ENCODE measurements at regions not wholly inside any gene's neighbourhood (a gene's known extent, or its start where the extent isn't known, plus 50 kb on each side); places are given as distances from the start of the nearest gene placed in this dataset.
"Not testable (repeated sequence)": the region's sequence is repeated elsewhere in the genome, so short reads cannot be mapped to it uniquely, and the experiment has no call there.

GRCh38 chr3:10665592-10665991 lies 150.4 kb upstream of the SLC6A11 start:
- no peak for DNase-seq (ENCODE audit: low read depth)

- DNase-seq (ENCODE audit: low read depth) = no peak
Measured at GRCh38 chr3:10666621-10667020, 149.4 kb upstream of the SLC6A11 start.

- no peak for DNase-seq (ENCODE audit: low read depth)
Measured at GRCh38 chr3:10667269-10667668, 148.8 kb upstream of the SLC6A11 start.

GRCh38 chr3:10667901-10668476 lies 148.0 kb upstream of the SLC6A11 start:
- DNase-seq (ENCODE audit: low read depth) = no peak

GRCh38 chr3:10669490-10670048 lies 146.5 kb upstream of the SLC6A11 start:
- no peak for DNase-seq (ENCODE audit: low read depth)

GRCh38 chr3:10672422-10672821 lies 143.6 kb upstream of the SLC6A11 start:
- no peak for DNase-seq (ENCODE audit: low read depth)

- DNase-seq (ENCODE audit: low read depth) = no peak
Measured at GRCh38 chr3:10674578-10674977, 141.4 kb upstream of the SLC6A11 start.

- no peak for DNase-seq (ENCODE audit: low read depth)
Measured at GRCh38 chr3:10676905-10677304, 139.1 kb upstream of the SLC6A11 start.

GRCh38 chr3:10678796-10679376 lies 137.1 kb upstream of the SLC6A11 start:
- no peak for DNase-seq (ENCODE audit: low read depth)

- DNase-seq (ENCODE audit: low read depth) = no peak
Measured at GRCh38 chr3:10680796-10681195, 135.2 kb upstream of the SLC6A11 start.

- no peak for DNase-seq (ENCODE audit: low read depth)
Measured at GRCh38 chr3:10682692-10683091, 133.3 kb upstream of the SLC6A11 start.

GRCh38 chr3:10683106-10683505 lies 132.9 kb upstream of the SLC6A11 start:
- no peak for DNase-seq (ENCODE audit: low read depth)

GRCh38 chr3:10688126-10688525 lies 127.9 kb upstream of the SLC6A11 start:
- DNase-seq (ENCODE audit: low read depth) = no peak

GRCh38 chr3:10688548-10689172 lies 127.4 kb upstream of the SLC6A11 start:
- no peak for DNase-seq (ENCODE audit: low read depth)

- DNase-seq (ENCODE audit: low read depth) = no peak
Measured at GRCh38 chr3:10692039-10692622, 123.9 kb upstream of the SLC6A11 start.

GRCh38 chr3:10693457-10693856 lies 122.6 kb upstream of the SLC6A11 start:
- no peak for DNase-seq (ENCODE audit: low read depth)

- no peak for DNase-seq (ENCODE audit: low read depth)
Measured at GRCh38 chr3:10694179-10694578, 121.8 kb upstream of the SLC6A11 start.

- not testable (repeated sequence) for DNase-seq (ENCODE audit: low read depth)
Measured at GRCh38 chr3:10695186-10695585, 120.8 kb upstream of the SLC6A11 start.

GRCh38 chr3:10695595-10696285 lies 120.3 kb upstream of the SLC6A11 start:
- DNase-seq (ENCODE audit: low read depth) = no peak

GRCh38 chr3:10697918-10698317 lies 118.1 kb upstream of the SLC6A11 start:
- DNase-seq (ENCODE audit: low read depth) = no peak

GRCh38 chr3:10700821-10701220 lies 115.2 kb upstream of the SLC6A11 start:
- DNase-seq (ENCODE audit: low read depth) = no peak

- no peak for DNase-seq (ENCODE audit: low read depth)
Measured at GRCh38 chr3:10702961-10703740, 112.9 kb upstream of the SLC6A11 start.

Measured in fibroblast of gingiva (primary cell).